NCI-H460 (cell line): ENCODE measurements at regions not wholly inside any gene's neighbourhood (a gene's known extent, or its start where the extent isn't known, plus 50 kb on each side); places are given as distances from the start of the nearest gene placed in this dataset.

Experiments
- DNase-seq: peaks from one replicate; pipeline ENCODE4 v3.0.0-alpha.2; 2016; ENCODE audit warnings: low read depth; ENCODE audit errors: extremely low read depth

DNA sequence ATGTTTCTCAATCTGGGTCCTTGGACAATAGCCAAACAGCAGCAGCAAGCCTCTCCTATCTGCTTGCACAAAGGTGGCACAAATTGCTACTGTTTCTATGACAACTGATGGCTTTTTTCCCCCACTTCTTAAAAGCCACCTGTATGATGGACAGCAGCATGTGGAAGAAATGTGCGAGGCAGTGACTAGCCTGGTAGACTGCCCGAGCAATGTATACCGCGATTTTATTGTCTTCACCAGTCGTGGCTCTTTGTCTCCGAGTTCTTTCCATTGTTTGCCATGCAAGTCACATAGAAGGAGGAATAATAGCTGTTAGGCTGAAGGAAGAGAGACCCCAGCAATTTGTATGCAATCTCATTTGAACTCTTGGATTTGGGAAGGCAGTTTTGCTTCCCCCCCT, 79.4 kb downstream of the S1PR1 start:
- no peak for DNase-seq

DNA sequence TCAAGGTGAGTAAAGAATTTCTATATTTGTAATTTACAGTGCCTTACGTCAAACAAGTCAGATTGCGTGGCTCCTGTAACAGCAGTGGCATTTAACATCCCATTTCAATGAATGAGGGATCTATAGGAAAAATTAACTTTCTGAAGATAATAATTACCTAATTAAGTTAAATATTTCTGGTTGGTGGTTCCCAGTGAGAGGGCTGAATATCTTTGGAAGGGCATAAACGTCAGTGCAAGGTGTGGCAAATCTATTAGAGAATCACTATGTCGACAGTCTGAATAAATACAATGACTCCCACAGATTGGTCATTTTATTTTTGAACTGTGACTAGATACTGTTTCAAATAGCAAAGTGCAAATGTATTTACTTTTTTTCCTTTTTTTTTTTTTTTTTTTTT, 80.0 kb downstream of the S1PR1 start:
- no peak for DNase-seq

DNA sequence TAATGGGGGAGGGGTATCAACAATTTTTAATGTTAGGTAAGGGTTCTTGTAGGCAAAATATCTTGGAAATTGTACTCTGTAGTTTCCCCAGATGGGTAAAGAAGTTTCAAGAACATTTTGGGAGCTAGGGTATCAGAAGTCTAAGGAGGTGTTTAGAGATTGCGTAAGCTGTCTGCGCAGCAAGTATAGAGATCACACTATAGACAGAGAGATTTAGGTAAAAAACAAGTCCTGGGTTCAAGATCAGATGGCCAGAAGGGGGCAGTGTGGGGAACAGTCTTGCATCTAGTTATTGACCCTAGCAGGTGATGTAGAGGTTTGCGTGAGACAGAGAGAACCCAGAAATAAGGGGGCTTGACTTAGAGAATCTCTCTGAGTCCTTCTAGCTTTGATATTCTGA, 80.8 kb downstream of the S1PR1 start:
- DNase-seq: no peak

DNA sequence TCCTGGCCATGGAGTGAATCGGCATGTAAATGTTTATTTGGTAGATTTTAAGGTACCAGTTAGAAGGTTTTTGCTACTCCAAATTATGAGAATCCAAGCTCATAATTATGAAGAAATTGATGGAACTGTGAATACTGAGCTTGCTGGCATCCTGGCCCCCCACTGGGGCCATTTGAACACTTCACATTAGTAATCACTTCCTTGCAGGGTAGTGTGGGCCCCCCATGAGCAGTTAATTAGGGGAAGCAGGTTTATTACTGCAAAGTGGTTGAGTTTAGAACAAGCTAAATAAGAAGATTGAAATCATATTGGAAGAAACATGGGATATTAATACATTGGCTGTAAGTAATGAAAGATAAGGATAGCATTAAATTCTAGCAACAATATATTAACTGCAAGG, 86.7 kb downstream of the S1PR1 start:
- DNase-seq: no peak

GRCh38 chr1:101325144-101325543, 88.3 kb downstream of the S1PR1 start:
- DNase-seq: no peak

DNA sequence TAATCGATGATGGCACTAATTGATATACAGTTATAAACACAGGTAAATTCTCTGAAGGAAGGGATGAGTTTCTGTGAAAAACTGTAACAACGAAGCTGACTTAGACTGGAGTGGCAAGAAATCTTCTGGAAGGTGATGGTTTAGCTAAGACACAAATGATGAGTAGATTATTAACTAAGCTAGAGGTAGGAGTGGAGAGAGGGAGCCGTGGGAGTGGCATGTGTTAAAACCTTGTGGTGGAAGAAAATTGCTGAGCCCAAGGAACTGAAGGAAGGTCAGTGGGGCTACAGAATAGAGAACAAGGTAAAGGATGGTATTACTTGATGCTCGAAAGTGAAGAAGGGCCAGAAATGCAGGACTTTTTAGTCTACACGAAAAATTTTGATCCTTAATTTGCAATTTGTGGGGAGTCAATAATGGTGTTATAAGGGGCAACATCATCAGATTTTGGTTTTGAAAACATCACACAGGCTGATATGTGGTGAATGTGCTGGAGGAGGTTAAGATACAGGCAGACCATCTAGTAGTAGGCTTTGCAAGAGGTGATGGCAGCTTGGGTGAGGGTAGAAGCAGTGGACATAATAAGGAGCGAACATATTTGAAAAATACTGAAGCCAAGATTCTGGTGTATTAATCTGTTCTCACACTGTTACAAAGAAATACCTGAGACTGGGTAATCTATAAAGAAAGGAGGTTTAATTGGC, 93.8 kb downstream of the S1PR1 start:
- DNase-seq: no peak

DNA sequence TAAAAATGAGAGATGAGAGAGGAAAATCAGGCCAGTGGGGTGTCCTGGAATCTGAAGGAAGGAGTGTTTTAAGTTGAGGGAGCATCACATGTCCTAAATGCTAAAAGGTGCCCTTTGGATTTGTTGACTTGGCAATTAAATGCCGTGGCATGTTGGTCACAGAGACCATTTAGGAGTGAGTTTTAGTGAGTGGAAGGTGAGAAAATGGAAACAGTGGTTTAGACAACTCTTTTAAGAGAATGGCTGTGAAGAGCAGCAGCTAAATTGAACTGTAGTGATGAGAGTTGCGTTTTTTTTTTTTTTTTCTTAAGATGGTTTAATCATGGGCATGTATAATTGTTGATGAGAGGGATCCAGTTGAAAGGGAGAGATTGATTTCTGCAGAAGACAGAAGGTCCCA, 95.0 kb downstream of the S1PR1 start:
- no peak for DNase-seq

- no peak for DNase-seq
Measured at GRCh38 chr1:101332633-101333032, 95.8 kb downstream of the S1PR1 start.

GRCh38 chr1:101333186-101333585, 96.4 kb downstream of the S1PR1 start:
- no peak for DNase-seq

DNA sequence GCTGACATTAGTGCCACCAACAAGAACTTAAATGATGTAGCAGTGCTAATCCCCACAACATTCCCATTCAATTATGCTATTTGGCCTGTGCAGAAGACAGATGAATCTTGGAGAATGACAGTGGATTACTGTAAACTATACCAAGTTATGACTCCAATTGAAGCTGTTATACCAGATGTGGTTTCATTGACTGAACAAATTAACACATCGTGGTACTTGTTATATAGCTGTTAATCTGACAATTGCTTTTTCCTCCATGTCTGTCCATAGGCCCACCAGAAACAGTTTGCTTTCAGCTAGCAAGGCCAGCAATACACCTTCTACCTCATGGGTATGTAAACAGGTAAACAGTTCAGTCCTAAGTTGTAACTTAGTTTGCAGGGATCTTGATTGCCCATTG, 101.1 kb downstream of the S1PR1 start:
- no peak for DNase-seq

DNA sequence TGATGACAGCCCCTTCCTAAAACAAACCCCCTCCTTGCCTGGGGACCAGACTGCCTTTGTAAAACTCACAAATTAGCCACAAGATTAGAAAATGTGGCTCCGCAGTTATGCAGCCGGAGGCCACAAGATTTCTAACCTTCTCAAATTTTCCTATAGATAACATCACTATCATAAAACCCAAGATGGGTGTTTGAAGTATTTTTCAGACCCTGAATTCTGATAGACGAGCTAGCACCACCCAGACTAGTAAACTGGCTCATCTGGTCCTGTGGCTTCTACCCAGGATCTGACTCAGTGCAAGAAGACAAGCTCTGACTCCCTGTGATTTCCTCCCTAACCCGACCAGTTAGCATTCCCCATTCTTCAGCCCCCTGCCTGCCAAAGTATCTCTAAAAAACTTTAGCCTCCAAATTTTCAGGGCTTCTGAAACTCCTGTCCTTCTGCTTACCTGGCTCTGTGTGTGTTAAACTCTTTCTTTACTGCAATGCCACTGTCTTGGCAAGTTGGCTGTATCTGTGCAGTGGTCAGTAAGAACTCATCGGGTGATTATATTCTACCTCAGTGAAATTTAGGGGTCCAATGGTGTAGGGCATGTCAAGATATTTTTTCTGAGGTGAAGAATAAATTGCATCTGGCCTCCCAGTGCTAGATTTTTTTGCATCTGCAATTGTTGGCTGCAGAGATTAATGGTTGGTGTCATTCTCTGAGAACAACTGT, 102.1 kb downstream of the S1PR1 start:
- no peak for DNase-seq

- no peak for DNase-seq
Measured at GRCh38 chr1:101344745-101345144, 107.9 kb downstream of the S1PR1 start.

- no peak for DNase-seq
Measured at GRCh38 chr1:101346419-101346818, 109.6 kb downstream of the S1PR1 start.

GRCh38 chr1:101356013-101356412, 119.2 kb downstream of the S1PR1 start:
- DNase-seq: no peak

DNA sequence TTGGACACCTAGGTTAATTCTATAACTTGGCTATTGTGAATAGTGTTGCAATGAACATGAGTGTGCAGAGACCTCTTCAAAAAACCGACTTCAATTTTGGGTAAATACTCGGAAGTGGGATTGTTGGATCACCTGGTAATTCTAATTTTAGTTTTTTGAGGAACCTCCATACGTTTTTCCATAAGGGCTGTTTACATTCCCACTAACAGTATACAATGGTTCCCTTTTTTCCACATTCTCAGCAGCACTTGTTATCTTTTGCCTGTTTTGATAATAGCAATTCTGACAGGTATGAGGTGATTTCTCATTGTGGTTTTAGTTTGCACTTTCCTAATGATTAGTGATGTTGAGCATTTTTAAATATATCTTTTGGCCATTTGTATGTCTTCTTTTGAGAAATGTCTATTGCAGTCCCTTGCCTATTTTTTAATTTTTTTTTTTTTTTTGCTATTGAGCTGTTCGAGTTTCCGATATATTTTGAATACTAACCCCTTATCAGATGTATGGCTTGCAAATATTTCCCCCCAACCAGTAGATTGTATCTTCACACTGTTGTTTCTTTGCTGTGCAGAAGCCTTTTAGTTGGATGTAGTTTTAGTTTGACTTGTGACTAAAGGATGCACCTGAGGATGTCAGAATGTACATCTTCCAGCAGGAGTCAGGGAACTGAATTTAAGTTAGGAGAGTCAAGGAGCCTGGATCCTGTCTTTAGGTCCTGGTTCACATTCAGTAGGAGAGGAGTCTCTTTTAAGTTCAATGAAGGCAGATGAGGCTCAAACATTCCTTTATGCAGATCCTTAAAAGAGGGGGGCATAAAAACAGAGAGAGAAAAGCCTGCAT, 120.0 kb downstream of the S1PR1 start:
- DNase-seq: no peak

DNA sequence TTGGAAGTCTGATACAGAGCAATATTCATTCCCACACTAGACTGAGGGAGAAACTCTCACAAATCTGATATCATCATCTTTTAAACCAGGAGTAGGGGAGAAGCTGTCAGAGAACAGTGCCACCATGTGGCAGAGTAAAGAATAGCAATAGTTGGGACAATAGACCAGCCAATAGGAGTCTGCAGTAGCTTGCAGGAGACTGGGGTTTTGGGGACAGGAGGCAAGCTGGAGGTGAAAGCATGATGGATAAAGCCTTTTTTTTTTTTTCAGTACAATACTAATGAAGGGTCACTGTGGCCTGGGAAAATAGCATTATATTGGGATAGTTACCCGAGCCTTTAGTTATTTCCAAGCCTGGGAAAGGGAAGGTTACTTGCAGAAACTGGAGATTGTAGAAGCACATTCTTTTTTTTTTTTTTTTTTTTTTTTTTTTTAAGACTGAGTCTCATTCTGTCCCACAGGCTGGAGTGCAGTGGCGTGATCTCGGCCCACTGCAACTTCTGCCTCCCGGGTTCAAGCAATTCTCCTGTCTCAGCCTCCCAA, 120.7 kb downstream of the S1PR1 start:
- peak; percentile 72 for DNase-seq

GRCh38 chr1:101360506-101360905, 123.7 kb downstream of the S1PR1 start:
- DNase-seq: no peak

DNA sequence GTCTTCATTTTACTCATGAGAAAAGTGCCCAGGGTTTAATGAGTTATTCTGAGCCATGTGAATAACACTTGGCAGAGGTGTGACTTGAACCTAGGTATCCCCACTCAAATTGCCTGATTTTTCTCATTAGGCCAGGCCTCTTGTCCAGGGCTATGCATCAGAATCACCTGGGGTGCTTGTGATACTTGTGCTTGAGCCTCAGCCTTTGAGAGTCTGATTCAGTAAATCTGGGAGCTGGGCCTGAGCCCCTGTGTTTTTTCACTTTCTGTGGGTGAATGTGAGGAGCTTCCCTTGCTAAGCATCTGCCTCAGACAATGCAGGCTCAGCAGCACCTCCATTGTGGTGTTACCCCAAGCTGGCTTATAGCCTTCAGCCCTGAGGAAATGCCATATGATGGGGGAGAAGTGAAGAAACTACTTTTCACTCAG, 127.1 kb downstream of the S1PR1 start:
- no peak for DNase-seq

DNA sequence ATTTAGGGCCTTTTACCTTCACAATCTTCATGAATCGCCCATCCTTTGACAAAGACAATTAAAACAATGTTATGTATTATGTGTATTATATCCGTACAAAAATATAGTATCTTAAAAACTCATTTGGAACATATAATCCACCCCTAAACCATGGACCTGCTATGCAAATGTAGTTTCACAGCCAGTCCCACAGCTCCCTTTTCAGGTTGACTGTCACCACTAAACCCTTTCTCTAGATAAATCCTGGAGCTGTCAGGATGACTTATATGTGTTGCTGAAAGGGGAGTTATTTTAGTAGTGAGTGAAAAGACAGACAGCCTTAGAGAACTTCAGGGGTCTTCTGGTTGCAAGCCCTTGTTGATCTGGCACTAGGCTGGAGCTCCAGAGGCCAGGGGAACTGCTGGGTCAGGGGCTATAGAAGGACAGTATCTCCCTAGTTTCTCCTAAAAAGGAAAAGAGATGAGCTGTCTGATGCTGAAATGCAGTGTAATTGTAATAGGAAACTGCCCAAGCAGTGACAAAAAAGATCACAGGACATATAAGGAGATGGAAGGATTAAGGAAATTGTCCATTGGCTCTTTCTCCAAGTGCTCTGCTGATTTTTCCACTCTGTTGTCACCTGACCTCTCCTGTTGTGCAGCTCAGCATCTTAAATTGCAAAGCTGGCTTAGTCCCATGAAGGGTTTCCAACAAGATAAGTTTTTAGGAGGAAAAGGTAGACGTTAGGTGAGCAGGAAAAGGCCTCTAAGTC, 127.7 kb downstream of the S1PR1 start:
- DNase-seq: no peak

DNA sequence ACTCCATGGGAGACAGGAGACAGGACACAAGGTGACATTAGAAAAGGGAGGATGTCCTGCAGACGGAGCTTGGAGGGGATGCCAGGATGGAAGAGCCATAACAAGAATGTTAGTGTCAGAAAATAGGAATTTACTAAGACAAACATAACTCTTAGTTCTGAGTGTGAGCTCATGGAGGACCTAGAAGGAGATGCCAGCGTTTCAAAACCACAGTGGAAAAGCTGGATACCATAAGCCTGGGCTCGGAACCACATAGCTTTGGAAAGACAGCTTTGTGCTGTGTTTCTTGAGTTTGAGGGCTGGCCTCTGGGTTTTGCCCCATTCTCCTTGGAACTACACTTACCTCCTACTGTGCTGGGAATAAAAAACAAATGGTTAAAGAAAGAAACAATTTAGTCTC, 128.4 kb downstream of the S1PR1 start:
- DNase-seq: no peak

DNA sequence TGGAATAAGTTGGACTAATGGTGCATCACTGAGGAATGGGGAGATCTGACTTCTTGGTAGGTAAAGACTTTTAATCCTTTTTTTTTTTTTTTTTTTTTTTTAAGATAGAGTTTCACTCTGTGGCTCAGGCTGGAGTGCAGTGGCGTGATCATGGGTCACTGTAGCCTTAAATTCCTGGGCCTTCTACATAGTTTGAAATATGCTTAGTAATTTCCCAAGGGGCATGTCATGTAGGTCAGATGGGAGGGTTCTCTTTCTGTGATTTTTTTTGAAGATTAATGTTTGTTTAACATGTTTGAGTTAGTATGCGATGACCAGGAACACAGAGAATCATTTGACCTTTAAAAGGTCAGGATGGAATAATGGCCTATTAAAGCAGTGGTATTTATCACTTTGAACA, 129.1 kb downstream of the S1PR1 start:
- no peak for DNase-seq
